Mesendoderm (in vitro differentiated cells): ENCODE measurements at regions not wholly inside any gene's neighbourhood (a gene's known extent, or its start where the extent isn't known, plus 50 kb on each side); places are given as distances from the start of the nearest gene placed in this dataset.

Experiments
- DNase-seq: peaks from one replicate; pipeline ENCODE4 v3.0.0; 2013
- H2AK5ac ChIP-seq: 2 replicates; pipeline ENCODE4 v1.6.1; 2013; ENCODE audit warnings: low read length, inconsistent platforms
- H2BK120ac ChIP-seq: 2 replicates; pipeline ENCODE4 v1.6.1; 2013; ENCODE audit warnings: low read depth, mild to moderate bottlenecking, low read length, moderate library complexity, mixed read lengths
- H2BK15ac ChIP-seq: replicated peaks from 2 replicates; pipeline ENCODE4 v1.6.1; 2013; ENCODE audit warnings: low read depth, mild to moderate bottlenecking, moderate library complexity
- H2BK5ac ChIP-seq: 2 replicates; pipeline ENCODE4 v1.6.1; 2013; ENCODE audit warnings: low read length, inconsistent platforms
- H3K18ac ChIP-seq: 2 replicates; pipeline ENCODE4 v1.6.1; 2013; ENCODE audit warnings: mild to moderate bottlenecking, low read length, mixed read lengths
- H3K23ac ChIP-seq: one replicate; pipeline ENCODE4 v1.6.1; 2013; ENCODE audit warnings: low read length
- H3K27ac ChIP-seq: 2 replicates; pipeline ENCODE4 v1.5.1; 2013; ENCODE audit warnings: low read depth, mild to moderate bottlenecking, inconsistent platforms, low read length, moderate library complexity
- H3K27me3 ChIP-seq: 2 replicates; pipeline ENCODE4 v1.6.1; 2013; ENCODE audit warnings: low read length, control low read depth, mild to moderate bottlenecking, inconsistent platforms; ENCODE audit not compliant: insufficient read depth, poor library complexity
- H3K36me3 ChIP-seq: 2 replicates; pipeline ENCODE4 v1.6.1; 2013; ENCODE audit warnings: low read length, inconsistent platforms; ENCODE audit not compliant: control insufficient read depth, insufficient read depth
- H3K4ac ChIP-seq: one replicate; pipeline ENCODE4 v1.6.1; 2013; ENCODE audit warnings: low read depth, mild to moderate bottlenecking, low read length, moderate library complexity
- H3K4me1 ChIP-seq: 2 replicates; pipeline ENCODE4 v1.6.1; 2013; ENCODE audit warnings: low read depth, low read length, inconsistent platforms; ENCODE audit not compliant: control insufficient read depth
- H3K4me2 ChIP-seq: 2 replicates; pipeline ENCODE4 v1.6.1; 2013; ENCODE audit warnings: low read length
- H3K4me3 ChIP-seq: 2 replicates; pipeline ENCODE4 v1.5.1; 2013; ENCODE audit warnings: mild to moderate bottlenecking, low read length
- H3K56ac ChIP-seq: one replicate; pipeline ENCODE4 v1.6.1; 2013; ENCODE audit warnings: low read length
- H3K79me1 ChIP-seq: 2 replicates; pipeline ENCODE4 v1.6.1; 2013; ENCODE audit warnings: low read length, inconsistent platforms
- H3K79me2 ChIP-seq: 2 replicates; pipeline ENCODE4 v1.6.1; 2013; ENCODE audit warnings: mild to moderate bottlenecking, low read length; ENCODE audit not compliant: control insufficient read depth, insufficient read depth
- H3K9ac ChIP-seq: 2 replicates; pipeline ENCODE4 v1.6.1; 2013; ENCODE audit warnings: low read length, inconsistent platforms
- H4K5ac ChIP-seq: one replicate; pipeline ENCODE4 v1.6.1; 2013; ENCODE audit warnings: low read length
- H4K8ac ChIP-seq: one replicate; pipeline ENCODE4 v1.6.1; 2013; ENCODE audit warnings: low read depth, mild to moderate bottlenecking, control low read depth, low read length, moderate library complexity
- WGBS: extraction: QIAGEN DNeasy Blood & Tissue Kit; methylation state at CpG from one replicate; pipeline ENCODE4 v1.1.7; 2013; ENCODE audit warnings: low lambda C conversion rate, missing lambda C conversion rate; ENCODE audit not compliant: insufficient coverage; ENCODE audit errors: extremely low coverage; 5-methylcytosine and 5-hydroxymethylcytosine counted together

GRCh38 chr6:23524548-23524947, 601.5 kb upstream of the NRSN1 start:
- no peak overlapping the region for H2BK5ac ChIP-seq
- H3K4me3 ChIP-seq: no peak overlapping the region
- no peaks in the 10 kb centered on the region for H3K36me3 ChIP-seq
- no peaks in the 10 kb centered on the region for H3K79me1 ChIP-seq
- H3K27ac ChIP-seq: no peak overlapping the region
- H3K23ac ChIP-seq: no peak overlapping the region
- H3K18ac ChIP-seq: no peak overlapping the region
- H4K5ac ChIP-seq: no peak overlapping the region
- no peak overlapping the region for H3K9ac ChIP-seq
- no peak overlapping the region for H2AK5ac ChIP-seq
- H2BK120ac ChIP-seq: no peak overlapping the region
- DNase-seq: no peak
- H3K56ac ChIP-seq: no peak overlapping the region
- no peak overlapping the region for H2BK15ac ChIP-seq
- no peak overlapping the region for H4K8ac ChIP-seq
- no peak overlapping the region for H3K4me2 ChIP-seq
- no peaks in the 10 kb centered on the region for H3K27me3 ChIP-seq
- H3K4ac ChIP-seq: no peak overlapping the region
- no peaks in the 10 kb centered on the region for H3K79me2 ChIP-seq
- no peaks in the 10 kb centered on the region for H3K4me1 ChIP-seq

GRCh38 chr6:23526526-23526925, 599.5 kb upstream of the NRSN1 start:
- Histone ChIP-seq H4K8ac (no peak overlapping the region), H3K18ac (no peak overlapping the region), H2BK15ac (no peak overlapping the region), H3K9ac (no peak overlapping the region), H3K36me3 (no peaks in the 10 kb centered on the region), H3K27ac (no peak overlapping the region), H3K4me1 (no peaks in the 10 kb centered on the region), H3K79me2 (no peaks in the 10 kb centered on the region), H3K27me3 (no peaks in the 10 kb centered on the region), H2BK5ac (no peak overlapping the region), H3K4me2 (no peak overlapping the region), H3K56ac (no peak overlapping the region), H2BK120ac (no peak overlapping the region), H3K79me1 (no peaks in the 10 kb centered on the region), H3K23ac (no peak overlapping the region), H4K5ac (no peak overlapping the region), H3K4ac (no peak overlapping the region), H3K4me3 (no peak overlapping the region), H2AK5ac (no peak overlapping the region)
- DNase-seq: no peak
- no CpG with 5 or more reads among the region's 5 CpGs for WGBS

GRCh38 chr6:23529902-23530301, 596.1 kb upstream of the NRSN1 start:
- Histone ChIP-seq H4K5ac (no peak overlapping the region), H4K8ac (no peak overlapping the region), H3K79me1 (no peaks in the 10 kb centered on the region), H2BK120ac (no peak overlapping the region), H3K23ac (no peak overlapping the region), H3K4ac (no peak overlapping the region), H3K56ac (no peak overlapping the region), H3K4me3 (no peak overlapping the region), H3K36me3 (no peaks in the 10 kb centered on the region), H3K79me2 (no peaks in the 10 kb centered on the region), H3K27me3 (no peaks in the 10 kb centered on the region), H3K18ac (no peak overlapping the region), H2BK5ac (no peak overlapping the region), H3K4me1 (no peaks in the 10 kb centered on the region), H3K27ac (no peak overlapping the region), H2AK5ac (no peak overlapping the region), H2BK15ac (no peak overlapping the region), H3K9ac (no peak overlapping the region), H3K4me2 (no peak overlapping the region)
- no CpG with 5 or more reads among the region's 2 CpGs for WGBS
- DNase-seq: no peak

- Histone ChIP-seq H3K79me1 (no peaks in the 10 kb centered on the region), H3K4me3 (no peak overlapping the region), H4K8ac (no peak overlapping the region), H3K4ac (no peak overlapping the region), H3K4me1 (no peaks in the 10 kb centered on the region), H3K56ac (no peak overlapping the region), H2BK15ac (no peak overlapping the region), H2BK120ac (no peak overlapping the region), H3K9ac (no peak overlapping the region), H3K36me3 (no peaks in the 10 kb centered on the region), H4K5ac (no peak overlapping the region), H3K27ac (no peak overlapping the region), H3K27me3 (no peaks in the 10 kb centered on the region), H2AK5ac (no peak overlapping the region), H2BK5ac (no peak overlapping the region), H3K18ac (no peak overlapping the region), H3K23ac (no peak overlapping the region), H3K4me2 (no peak overlapping the region), H3K79me2 (no peaks in the 10 kb centered on the region)
- no peak for DNase-seq
- WGBS: no CpG with 5 or more reads among the region's 2 CpGs
Measured at GRCh38 chr6:23531666-23532065, 594.3 kb upstream of the NRSN1 start.

- H3K4ac ChIP-seq: no peak overlapping the region
- H3K4me1 ChIP-seq: no peaks in the 10 kb centered on the region
- no peak overlapping the region for H3K4me3 ChIP-seq
- H2BK15ac ChIP-seq: no peak overlapping the region
- no peak overlapping the region for H2BK120ac ChIP-seq
- H3K79me1 ChIP-seq: no peaks in the 10 kb centered on the region
- no peak overlapping the region for H3K9ac ChIP-seq
- no peaks in the 10 kb centered on the region for H3K79me2 ChIP-seq
- no peaks in the 10 kb centered on the region for H3K36me3 ChIP-seq
- no peak overlapping the region for H3K27ac ChIP-seq
- H3K23ac ChIP-seq: no peak overlapping the region
- H2BK5ac ChIP-seq: no peak overlapping the region
- H3K56ac ChIP-seq: no peak overlapping the region
- no peak for DNase-seq
- no peaks in the 10 kb centered on the region for H3K27me3 ChIP-seq
- H4K8ac ChIP-seq: no peak overlapping the region
- H2AK5ac ChIP-seq: no peak overlapping the region
- no peak overlapping the region for H3K18ac ChIP-seq
- no peak overlapping the region for H3K4me2 ChIP-seq
- no peak overlapping the region for H4K5ac ChIP-seq
Measured at GRCh38 chr6:23532227-23532626, 593.8 kb upstream of the NRSN1 start.

DNA sequence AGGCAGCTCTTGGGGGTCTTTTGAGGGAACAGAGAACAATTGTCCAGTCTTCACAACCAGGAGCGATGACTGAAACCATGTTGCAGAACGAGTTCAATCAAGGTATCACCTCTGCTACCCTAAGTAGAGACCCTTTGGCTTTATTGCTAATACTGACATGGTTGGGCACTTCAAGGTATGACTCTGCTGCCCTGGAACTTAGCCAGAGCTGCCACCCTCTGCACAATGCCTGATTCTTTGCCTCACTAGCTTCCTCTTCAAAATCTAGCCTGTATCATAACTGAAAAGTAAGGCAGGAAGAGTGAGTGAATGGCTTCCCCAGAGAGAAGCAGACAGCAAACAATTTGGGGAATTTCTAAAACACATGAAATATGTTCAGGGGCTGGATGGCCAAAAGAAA, 592.7 kb upstream of the NRSN1 start:
- Histone ChIP-seq H3K23ac (no peak overlapping the region), H4K8ac (no peak overlapping the region), H3K27me3 (no peaks in the 10 kb centered on the region), H3K18ac (no peak overlapping the region), H3K79me2 (no peaks in the 10 kb centered on the region), H2BK120ac (no peak overlapping the region), H3K36me3 (no peaks in the 10 kb centered on the region), H2AK5ac (no peak overlapping the region), H3K27ac (no peak overlapping the region), H3K79me1 (no peaks in the 10 kb centered on the region), H3K4me2 (no peak overlapping the region), H3K4me1 (no peaks in the 10 kb centered on the region), H3K56ac (no peak overlapping the region), H2BK15ac (no peak overlapping the region), H3K9ac (no peak overlapping the region), H3K4me3 (no peak overlapping the region), H3K4ac (no peak overlapping the region), H4K5ac (no peak overlapping the region), H2BK5ac (no peak overlapping the region)
- no CpG with 5 or more reads among the region's 2 CpGs for WGBS
- DNase-seq: no peak
